ENCODE measurements at regions not wholly inside any gene's neighbourhood (a gene's known extent, or its start where the extent isn't known, plus 50 kb on each side); places are given as distances from the start of the nearest gene placed in this dataset.

GRCh38 chr13:87358319-87358718, 312.9 kb upstream of the SLITRK5 start:
- H3K9me3 ChIP-seq (replicated peaks), result no peaks in the 10 kb centered on the region; the same call in 1 of the 2 replicates
- no peak overlapping the region for H3K4me3 ChIP-seq
- no peak overlapping the region for H3K27ac ChIP-seq
- DNase-seq, result no peak
- H3K36me3 ChIP-seq, result no peaks in the 10 kb centered on the region
- H3K4me1 ChIP-seq, result peaks cover 9% of the 10 kb centered on the region
- H3K27me3 ChIP-seq, result no peaks in the 10 kb centered on the region

- no peak overlapping the region for H3K4me3 ChIP-seq
Measured at GRCh38 chr13:87361216-87361615, 310.0 kb upstream of the SLITRK5 start.

DNA sequence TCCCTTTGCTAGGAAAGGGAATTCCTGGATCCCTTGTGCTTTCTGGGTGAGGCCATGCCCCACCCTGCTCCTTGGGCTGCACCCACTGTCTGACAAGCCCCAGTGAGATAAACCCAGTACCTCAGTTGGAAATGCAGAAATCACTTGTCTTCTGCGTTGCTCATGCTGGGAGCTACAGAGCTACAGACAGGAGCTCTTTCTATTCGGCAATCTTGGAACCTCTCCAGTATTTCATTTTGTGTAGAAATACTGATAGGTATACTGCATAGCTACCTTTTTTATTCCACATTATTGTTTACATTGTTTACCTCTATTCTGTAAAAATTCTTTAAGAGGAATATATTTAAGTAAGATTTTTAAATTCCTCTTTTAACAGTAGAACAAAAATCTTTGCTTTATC, 302.5 kb upstream of the SLITRK5 start:
- H3K4me1 ChIP-seq, result no peaks in the 10 kb centered on the region
- H3K27ac ChIP-seq, result no peak overlapping the region
- no peaks in the 10 kb centered on the region for H3K9me3 ChIP-seq (replicated peaks)
- no peaks in the 10 kb centered on the region for H3K27me3 ChIP-seq
- DNase-seq, result no peak
- H3K36me3 ChIP-seq, result no peaks in the 10 kb centered on the region
- no peak overlapping the region for H3K4me3 ChIP-seq

More at GRCh38 chr13:87361216-87361615, 310.0 kb upstream of the SLITRK5 start:
- Histone ChIP-seq H3K27ac (no peak overlapping the region), H3K4me1 (peaks cover 3% of the 10 kb centered on the region), H3K9me3 (replicated peaks) (no peaks in the 10 kb centered on the region), H3K36me3 (no peaks in the 10 kb centered on the region), H3K27me3 (no peaks in the 10 kb centered on the region)
- no peak for DNase-seq

DNA sequence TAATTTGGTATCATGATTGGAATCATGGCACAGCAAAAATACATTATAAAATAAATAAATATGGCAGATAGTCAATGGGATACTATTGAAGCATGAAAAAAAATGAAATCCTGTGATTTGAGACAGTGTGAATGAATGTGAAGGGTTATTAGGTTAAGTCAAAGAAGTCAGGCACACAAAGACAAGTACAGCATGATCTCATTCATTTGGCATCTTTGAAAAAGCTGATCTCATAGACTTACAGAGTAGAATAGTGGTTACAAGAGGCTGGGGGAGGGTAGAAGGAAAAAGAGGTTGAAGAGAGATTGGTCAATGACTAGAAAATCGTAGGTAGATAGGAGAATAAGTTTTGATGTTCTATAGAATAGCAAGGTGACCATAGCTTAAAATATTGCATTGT, 295.1 kb upstream of the SLITRK5 start:
- H3K36me3 ChIP-seq, result no peaks in the 10 kb centered on the region
- H3K4me3 ChIP-seq, result no peak overlapping the region
- no peak overlapping the region for H3K27ac ChIP-seq
- H3K4me1 ChIP-seq, result no peaks in the 10 kb centered on the region
- H3K9me3 ChIP-seq (replicated peaks), result no peaks in the 10 kb centered on the region
- no peaks in the 10 kb centered on the region for H3K27me3 ChIP-seq
- peak in 1 of 2 experiments; percentile 14 for DNase-seq

DNA sequence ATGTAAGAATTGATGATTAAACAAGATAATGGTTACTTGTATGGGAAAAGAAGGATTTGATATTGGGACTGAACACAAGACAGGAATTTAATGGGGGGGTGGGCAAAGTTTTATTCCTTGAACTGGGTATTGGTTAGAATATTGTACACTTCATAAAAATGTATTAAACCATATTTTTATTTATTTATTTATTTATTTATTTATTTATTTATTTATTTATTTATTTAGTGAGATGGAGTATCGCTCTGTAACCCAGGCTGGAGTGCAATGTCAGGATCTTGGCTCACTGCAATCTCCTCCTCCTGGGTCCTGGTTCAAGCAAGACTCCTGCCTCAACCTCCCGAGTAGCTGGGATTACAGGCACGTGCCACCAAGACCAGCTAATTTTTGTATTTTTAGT, 287.1 kb upstream of the SLITRK5 start:
- Histone ChIP-seq H3K4me3 (no peak overlapping the region), H3K9me3 (replicated peaks) (no peaks in the 10 kb centered on the region)

GRCh38 chr13:87393358-87393757, 277.8 kb upstream of the SLITRK5 start:
- H3K36me3 ChIP-seq, result no peaks in the 10 kb centered on the region
- H3K9me3 ChIP-seq (replicated peaks), result no peaks in the 10 kb centered on the region
- no peaks in the 10 kb centered on the region for H3K27me3 ChIP-seq
- no peak overlapping the region for H3K27ac ChIP-seq
- no peak overlapping the region for H3K4me3 ChIP-seq
- no peaks in the 10 kb centered on the region for H3K4me1 ChIP-seq
- no peak for DNase-seq

More for the DNA sequence above, 287.1 kb upstream of the SLITRK5 start:
- no peaks in the 10 kb centered on the region for H3K4me1 ChIP-seq
- H3K36me3 ChIP-seq, result no peaks in the 10 kb centered on the region
- no peak overlapping the region for H3K27ac ChIP-seq
- no peaks in the 10 kb centered on the region for H3K27me3 ChIP-seq
- DNase-seq, result no peak

DNA sequence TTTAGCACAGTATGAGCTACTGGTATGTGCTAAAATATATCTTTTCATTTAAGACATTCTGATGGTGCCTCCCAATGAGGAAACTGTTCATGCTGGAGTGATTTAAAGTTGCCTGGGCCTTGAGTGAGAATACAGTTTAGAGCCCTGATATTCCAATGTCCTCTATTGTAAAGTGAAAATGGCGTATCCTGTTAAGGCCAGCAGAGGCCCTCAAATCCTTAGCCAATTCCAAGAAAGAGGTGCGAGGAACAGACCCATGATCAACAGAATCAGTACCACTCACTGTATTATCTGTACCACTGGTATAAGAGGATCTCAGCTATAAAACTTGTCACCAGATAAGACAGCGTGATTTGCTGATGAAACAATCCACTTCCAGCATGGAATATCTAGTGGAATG, 273.1 kb upstream of the SLITRK5 start:
- Histone ChIP-seq H3K4me1 (no peaks in the 10 kb centered on the region), H3K27me3 (no peaks in the 10 kb centered on the region), H3K36me3 (no peaks in the 10 kb centered on the region), H3K4me3 (no peak overlapping the region), H3K9me3 (replicated peaks) (no peaks in the 10 kb centered on the region), H3K27ac (no peak overlapping the region)
- DNase-seq, result no peak

DNA sequence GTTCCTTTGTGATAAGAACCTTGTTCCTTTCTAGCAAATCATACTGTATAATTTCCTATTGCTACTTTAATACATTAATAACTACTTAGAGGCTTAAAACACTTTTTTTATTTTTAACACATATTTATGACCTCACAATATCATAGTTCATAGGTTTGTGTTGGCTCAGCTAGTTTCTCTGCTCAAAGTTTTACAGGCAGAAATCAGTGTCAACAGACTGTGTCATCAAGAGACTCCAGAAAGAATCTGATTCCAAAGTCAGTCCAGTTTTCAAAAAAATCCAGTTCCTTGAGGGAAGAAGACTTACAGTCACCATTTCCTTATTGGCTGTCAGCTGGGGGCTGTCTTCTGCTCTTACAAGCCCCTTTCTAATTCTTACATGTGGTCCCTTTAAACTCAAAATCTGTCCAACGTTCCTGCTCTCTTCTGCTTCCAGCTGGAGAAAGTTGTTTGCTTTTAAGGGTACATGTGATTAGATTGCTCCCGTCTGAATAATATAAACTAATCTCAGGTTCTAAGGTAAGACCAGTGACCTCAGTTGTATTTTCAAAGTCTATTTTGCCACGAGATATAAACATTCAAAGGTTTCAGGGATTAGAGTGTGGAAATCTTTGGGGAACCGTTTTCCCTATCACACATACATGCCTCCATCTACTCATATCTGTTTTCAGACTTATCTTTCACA, 267.3 kb upstream of the SLITRK5 start:
- Histone ChIP-seq H3K4me3 (no peak overlapping the region), H3K4me1 (no peaks in the 10 kb centered on the region), H3K36me3 (no peaks in the 10 kb centered on the region), H3K27me3 (no peaks in the 10 kb centered on the region), H3K9me3 (replicated peaks) (no peaks in the 10 kb centered on the region), H3K27ac (no peak overlapping the region)
- no peak for DNase-seq

DNA sequence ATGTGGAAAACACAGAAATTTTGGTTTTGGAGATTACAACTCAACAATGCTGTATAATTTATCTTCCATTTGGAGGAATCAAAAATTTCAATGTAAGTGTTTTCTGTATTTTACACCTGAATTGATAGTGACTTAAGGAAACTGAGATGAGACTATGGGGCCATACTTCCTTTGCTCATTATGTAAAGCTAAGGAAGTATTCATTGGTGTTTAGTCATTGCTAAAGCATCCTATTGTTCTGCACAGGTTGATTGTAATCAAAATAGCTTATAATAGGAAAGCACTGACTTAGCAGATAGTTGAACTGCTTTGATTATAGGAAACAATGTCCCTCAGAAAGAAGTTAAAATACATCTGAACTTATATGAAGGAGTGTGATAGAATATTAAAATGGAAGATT, 244.4 kb upstream of the SLITRK5 start:
- Histone ChIP-seq H3K4me1 (no peaks in the 10 kb centered on the region), H3K4me3 (no peak overlapping the region), H3K9me3 (replicated peaks) (no peaks in the 10 kb centered on the region), H3K27me3 (no peaks in the 10 kb centered on the region), H3K36me3 (no peaks in the 10 kb centered on the region), H3K27ac (no peak overlapping the region)
- no peak for DNase-seq

- H3K4me3 ChIP-seq, result no peak overlapping the region
- H3K27me3 ChIP-seq, result no peaks in the 10 kb centered on the region
- H3K4me1 ChIP-seq, result no peaks in the 10 kb centered on the region
- H3K27ac ChIP-seq, result no peak overlapping the region
- DNase-seq, result no peak
- H3K9me3 ChIP-seq (replicated peaks), result no peaks in the 10 kb centered on the region
- no peaks in the 10 kb centered on the region for H3K36me3 ChIP-seq
Measured at GRCh38 chr13:87444135-87444534, 227.0 kb upstream of the SLITRK5 start.

GRCh38 chr13:87452281-87452680, 218.9 kb upstream of the SLITRK5 start:
- Histone ChIP-seq H3K36me3 (no peaks in the 10 kb centered on the region), H3K27me3 (no peaks in the 10 kb centered on the region), H3K4me3 (no peak overlapping the region), H3K9me3 (replicated peaks) (no peaks in the 10 kb centered on the region), H3K27ac (no peak overlapping the region), H3K4me1 (no peaks in the 10 kb centered on the region)
- DNase-seq, result no peak

GRCh38 chr13:87453244-87453643, 217.9 kb upstream of the SLITRK5 start:
- H3K4me1 ChIP-seq, result no peaks in the 10 kb centered on the region
- no peak overlapping the region for H3K27ac ChIP-seq
- H3K36me3 ChIP-seq, result no peaks in the 10 kb centered on the region
- H3K4me3 ChIP-seq, result no peak overlapping the region
- no peaks in the 10 kb centered on the region for H3K27me3 ChIP-seq
- no peaks in the 10 kb centered on the region for H3K9me3 ChIP-seq (replicated peaks)
- DNase-seq, result no peak

GRCh38 chr13:87459419-87459818, 211.8 kb upstream of the SLITRK5 start:
- Histone ChIP-seq H3K36me3 (no peaks in the 10 kb centered on the region), H3K4me1 (no peaks in the 10 kb centered on the region), H3K4me3 (no peak overlapping the region), H3K9me3 (replicated peaks) (no peaks in the 10 kb centered on the region), H3K27ac (no peak overlapping the region), H3K27me3 (no peaks in the 10 kb centered on the region)
- no peak for DNase-seq

DNA sequence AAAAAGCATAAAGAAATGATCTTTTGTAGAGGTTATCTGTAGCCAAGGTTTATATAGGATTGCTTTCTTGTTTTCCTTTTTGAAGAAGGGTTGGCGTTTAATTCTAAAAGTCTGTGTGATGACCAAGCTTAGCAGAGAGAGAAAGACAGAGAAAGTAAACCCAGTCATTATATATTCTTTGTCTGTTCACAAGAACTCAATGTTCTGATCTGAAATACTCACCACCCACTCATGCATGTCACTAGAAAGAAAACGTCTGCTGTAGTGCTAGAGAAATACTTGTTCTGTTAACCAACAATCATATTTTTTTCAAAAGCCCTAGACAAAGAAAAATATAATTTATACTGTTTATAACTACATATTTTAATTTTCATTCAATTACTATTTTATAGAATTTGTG, 173.7 kb upstream of the SLITRK5 start:
- H3K9me3 ChIP-seq (replicated peaks), result no peaks in the 10 kb centered on the region
- no peaks in the 10 kb centered on the region for H3K27me3 ChIP-seq
- no peak overlapping the region for H3K27ac ChIP-seq
- H3K4me3 ChIP-seq, result no peak overlapping the region
- H3K4me1 ChIP-seq, result no peaks in the 10 kb centered on the region
- DNase-seq, result no peak
- H3K36me3 ChIP-seq, result no peaks in the 10 kb centered on the region

DNA sequence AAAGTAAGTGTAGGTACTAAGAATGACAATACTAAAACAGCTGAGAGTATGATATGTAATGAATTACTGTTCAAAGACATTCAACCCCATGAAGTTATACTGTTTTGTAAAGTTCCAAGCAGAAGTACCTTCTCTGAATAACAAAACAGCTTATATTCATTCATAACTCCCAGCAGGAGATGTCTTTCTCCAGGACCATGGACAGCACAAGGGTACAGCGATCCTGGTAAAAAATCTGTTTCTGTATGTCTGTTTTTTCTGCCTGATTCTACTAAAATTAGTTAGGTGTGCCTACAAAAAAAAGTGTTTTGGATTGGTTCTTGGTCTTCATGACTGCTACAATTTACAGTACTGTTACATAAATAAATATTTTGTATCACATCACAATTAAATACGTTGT, 172.5 kb upstream of the SLITRK5 start:
- H3K4me3 ChIP-seq, result no peak overlapping the region
- no peaks in the 10 kb centered on the region for H3K9me3 ChIP-seq (replicated peaks)
- DNase-seq, result peak; percentile 24 to 63
- H3K27me3 ChIP-seq, result no peaks in the 10 kb centered on the region
- no peaks in the 10 kb centered on the region for H3K36me3 ChIP-seq
- H3K27ac ChIP-seq, result no peak overlapping the region
- no peaks in the 10 kb centered on the region for H3K4me1 ChIP-seq

DNA sequence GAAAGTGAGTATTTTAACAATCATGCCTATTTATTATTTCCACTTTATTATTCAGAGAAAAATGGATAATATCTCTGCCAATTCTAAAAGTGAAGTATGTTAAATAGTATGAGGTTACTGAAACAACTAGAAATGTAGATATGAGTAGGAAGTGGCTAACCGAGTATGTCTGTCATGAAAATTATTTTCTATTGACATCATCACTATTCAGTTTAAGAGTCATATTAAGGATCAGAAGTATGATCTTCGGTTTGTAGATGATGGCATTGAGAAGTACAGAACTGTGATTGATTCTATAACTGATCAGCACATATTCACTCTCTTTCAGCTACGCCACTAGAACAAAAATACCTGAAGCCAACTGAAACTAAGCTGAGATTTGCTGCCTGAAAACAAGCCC, 146.4 kb upstream of the SLITRK5 start:
- no peak for DNase-seq
- no peaks in the 10 kb centered on the region for H3K27me3 ChIP-seq
- no peak overlapping the region for H3K27ac ChIP-seq
- no peaks in the 10 kb centered on the region for H3K36me3 ChIP-seq
- no peaks in the 10 kb centered on the region for H3K4me1 ChIP-seq
- H3K4me3 ChIP-seq, result no peak overlapping the region
- no peaks in the 10 kb centered on the region for H3K9me3 ChIP-seq (replicated peaks)

Data from SJCRH30 (cell line).